ENCODE measurements at regions not wholly inside any gene's neighbourhood (a gene's known extent, or its start where the extent isn't known, plus 50 kb on each side); places are given as distances from the start of the nearest gene placed in this dataset.
"Not testable (repeated sequence)": the region's sequence is repeated elsewhere in the genome, so short reads cannot be mapped to it uniquely, and the experiment has no call there.

GRCh38 chr1:96464066-96464465, 257.5 kb upstream of the PTBP2 start:
- DNase-seq (ENCODE audit: low read depth in 2 of 3, low spot score in 2 of 3) = no peak

GRCh38 chr1:96464522-96464921, 257.1 kb upstream of the PTBP2 start:
- no peak for DNase-seq (ENCODE audit: low read depth in 2 of 3, low spot score in 2 of 3)

- DNase-seq (ENCODE audit: low read depth in 2 of 3, low spot score in 2 of 3) = no peak
Observed at GRCh38 chr1:96464991-96465390, 256.6 kb upstream of the PTBP2 start.

- no peak for DNase-seq (ENCODE audit: low read depth in 2 of 3, low spot score in 2 of 3)
Observed at GRCh38 chr1:96465441-96465840, 256.1 kb upstream of the PTBP2 start.

DNA sequence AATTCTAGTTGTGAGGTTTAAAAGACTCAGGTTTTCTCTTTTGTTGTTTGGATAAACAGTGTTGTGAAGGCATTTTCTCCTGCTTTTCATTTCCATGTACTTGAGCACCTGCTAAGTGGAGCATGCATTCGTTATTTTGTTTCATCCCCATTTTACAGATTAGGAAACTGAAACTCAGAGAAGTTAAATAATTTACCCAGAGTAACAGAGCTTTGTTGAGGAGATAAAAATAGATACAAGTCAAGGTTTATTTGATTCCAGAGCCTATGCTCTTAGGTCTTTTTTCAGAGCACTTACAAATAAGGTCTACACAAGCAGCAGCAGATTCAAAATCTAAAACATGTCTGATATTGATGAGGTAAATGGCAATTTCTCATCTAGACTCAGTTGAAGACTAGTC, 254.7 kb upstream of the PTBP2 start:
- DNase-seq (ENCODE audit: low read depth in 2 of 3, low spot score in 2 of 3) = no peak

DNA sequence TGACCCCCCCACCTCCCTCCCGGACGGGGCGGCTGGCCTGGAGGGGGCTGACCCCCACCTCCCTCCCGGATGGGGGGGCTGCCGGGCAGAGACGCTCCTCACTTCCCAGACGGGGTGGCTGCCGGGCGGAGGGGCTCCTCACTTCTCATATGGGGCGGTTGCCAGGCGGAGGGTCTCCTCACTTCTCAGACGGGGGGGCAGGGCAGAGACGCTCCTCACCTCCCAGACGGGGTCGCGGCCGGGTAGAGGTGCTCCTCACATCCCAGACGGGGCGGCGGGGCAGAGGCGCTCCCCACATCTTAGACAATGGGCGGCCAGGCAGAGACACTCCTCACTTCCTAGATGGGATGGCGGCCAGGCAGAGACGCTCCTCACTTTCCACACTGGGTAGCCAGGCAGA, 251.9 kb upstream of the PTBP2 start:
- DNase-seq (ENCODE audit: low read depth in 2 of 3, low spot score in 2 of 3) = not testable (repeated sequence)

GRCh38 chr1:96472471-96472870, 249.1 kb upstream of the PTBP2 start:
- no peak for DNase-seq (ENCODE audit: low read depth in 2 of 3, low spot score in 2 of 3)

GRCh38 chr1:96473791-96474434, 247.7 kb upstream of the PTBP2 start:
- DNase-seq (ENCODE audit: low read depth in 2 of 3, low spot score in 2 of 3) = no peak

DNA sequence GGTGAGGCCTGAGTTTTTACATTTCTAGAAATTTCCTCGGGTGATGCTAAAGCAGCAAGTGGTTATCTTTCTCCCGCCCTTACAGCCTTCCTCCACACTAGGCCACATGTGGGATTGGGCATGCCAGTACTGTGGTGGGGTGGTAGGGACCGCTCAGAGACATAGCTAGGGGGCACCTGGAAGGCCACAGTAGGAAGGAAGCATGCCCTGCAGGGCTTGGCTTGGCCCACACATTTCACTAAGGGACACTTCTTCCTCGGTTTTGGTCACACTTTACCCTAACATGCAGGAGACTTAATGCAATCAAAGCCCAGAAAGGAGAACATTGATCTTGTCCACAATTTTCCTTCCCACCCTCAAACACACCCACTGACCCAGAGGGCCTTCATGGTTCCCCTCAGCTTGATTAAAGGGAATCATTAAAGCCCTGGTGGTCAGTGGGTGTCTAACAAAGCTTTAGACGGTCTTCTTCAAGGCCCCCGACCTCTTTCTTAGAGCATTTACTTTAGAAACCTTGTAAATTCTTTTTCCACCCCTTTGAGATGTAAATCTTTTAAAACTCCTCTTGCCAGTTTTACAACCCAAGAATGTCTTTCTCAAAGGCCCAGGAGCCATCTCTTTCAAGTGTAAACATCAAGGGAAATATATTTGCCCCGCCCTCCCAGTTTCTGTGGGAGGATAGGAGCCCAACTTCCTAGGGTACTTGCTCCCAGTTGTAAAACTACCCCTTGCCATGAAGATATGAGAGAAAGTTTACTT, 246.4 kb upstream of the PTBP2 start:
- DNase-seq (ENCODE audit: low read depth in 2 of 3, low spot score in 2 of 3) = no peak

DNA sequence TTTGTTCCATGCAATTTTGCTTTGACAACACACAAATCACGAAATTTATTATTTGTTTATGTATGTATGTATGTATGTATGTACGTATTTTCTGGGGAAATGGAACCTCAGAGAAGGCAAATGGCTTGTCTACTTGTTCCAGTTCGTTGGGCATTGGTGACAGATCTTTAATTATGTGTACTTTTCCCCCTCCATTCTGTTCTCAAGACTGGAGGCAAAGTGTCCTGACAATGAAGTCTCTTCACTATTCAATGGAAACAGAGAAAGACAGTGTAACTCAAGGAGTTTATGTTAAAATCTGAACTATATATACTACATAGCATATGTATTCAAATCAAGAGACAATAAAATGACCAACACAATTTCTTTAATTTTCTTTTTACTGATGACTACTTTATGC, 245.7 kb upstream of the PTBP2 start:
- DNase-seq (ENCODE audit: low read depth in 2 of 3, low spot score in 2 of 3) = no peak

DNA sequence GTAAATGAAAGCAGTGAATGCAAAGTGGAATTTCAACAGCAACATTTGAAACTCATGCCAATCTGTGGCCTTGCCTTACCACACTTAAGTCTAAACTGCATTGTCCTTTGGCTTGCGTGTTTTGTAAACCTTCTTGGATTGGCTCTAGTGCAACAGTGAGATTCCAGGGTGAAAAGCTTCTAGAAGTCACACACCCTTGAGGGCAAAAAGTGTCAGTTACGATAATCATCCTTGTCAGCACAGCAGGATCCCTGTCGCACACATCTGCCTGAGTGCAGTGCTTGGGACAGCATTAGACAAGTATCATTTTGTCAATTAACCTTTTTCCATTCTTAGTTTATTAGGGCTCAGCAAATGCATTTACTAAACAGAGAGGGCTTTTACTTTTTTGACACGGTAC, 243.4 kb upstream of the PTBP2 start:
- DNase-seq (ENCODE audit: low read depth in 2 of 3, low spot score in 2 of 3) = no peak

- no peak for DNase-seq (ENCODE audit: low read depth in 2 of 3, low spot score in 2 of 3)
Observed at GRCh38 chr1:96481409-96481808, 240.2 kb upstream of the PTBP2 start.

- DNase-seq (ENCODE audit: low read depth in 2 of 3, low spot score in 2 of 3) = no peak
Observed at GRCh38 chr1:96482616-96483015, 239.0 kb upstream of the PTBP2 start.

DNA sequence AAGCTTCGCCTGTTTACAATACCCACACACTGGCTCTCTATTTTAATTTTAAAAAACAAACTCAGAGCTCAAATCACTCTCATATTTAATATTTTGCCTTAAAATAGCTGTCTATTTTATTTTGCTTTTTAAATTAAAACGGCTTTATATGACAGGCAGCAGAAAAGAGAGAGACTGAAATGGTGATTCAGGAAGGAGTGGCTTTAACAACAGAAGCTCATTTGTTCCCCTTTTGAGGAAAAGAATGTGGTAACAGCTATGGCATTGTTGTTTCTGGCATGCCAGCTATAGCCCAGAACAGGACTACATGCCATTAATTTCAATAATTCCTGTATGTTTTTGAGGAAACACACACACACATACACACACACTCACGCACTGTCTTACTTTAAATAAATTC, 234.2 kb upstream of the PTBP2 start:
- no peak for DNase-seq (ENCODE audit: low read depth in 2 of 3, low spot score in 2 of 3)

- DNase-seq (ENCODE audit: low read depth in 2 of 3, low spot score in 2 of 3) = no peak
Observed at GRCh38 chr1:96487971-96488370, 233.6 kb upstream of the PTBP2 start.

DNA sequence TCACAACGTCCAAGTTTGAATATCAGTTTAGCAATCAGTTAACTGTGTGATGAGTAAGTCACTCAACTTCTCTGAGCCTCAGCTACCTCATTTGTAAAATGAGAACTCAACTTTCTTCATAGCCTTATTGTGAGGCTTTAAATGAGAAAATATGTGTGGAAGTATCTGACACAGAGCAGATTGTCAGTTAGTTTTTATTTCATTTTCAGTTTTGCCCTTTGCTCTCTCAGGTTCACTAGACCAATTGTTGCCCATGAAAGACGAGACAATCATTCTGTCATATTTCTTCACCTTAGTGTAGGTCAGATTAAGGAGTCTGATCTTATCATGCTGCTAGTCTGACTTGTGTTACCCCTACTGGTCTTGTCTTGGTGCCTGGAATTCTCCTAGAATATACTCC, 232.8 kb upstream of the PTBP2 start:
- no peak for DNase-seq (ENCODE audit: low read depth in 2 of 3, low spot score in 2 of 3)

DNA sequence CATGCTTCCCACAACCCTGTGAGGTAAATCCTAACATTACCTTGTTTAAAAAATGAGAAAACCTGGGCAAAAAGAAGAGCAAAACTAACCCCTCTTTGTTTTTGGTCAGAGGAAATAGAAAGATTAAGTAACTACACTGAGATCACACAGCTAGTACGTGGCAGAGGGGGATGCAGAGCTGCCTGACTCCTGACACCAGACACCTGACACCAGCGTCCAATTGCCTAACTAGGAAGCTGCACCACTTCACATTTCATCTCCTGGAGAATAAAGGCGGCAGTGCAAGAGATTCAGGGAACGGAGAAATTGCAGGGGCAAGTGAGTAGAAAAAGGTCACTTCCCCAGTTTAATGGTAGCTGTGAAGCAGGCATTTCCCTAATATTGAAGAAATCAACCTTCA, 229.3 kb upstream of the PTBP2 start:
- DNase-seq (ENCODE audit: low read depth in 2 of 3, low spot score in 2 of 3) = no peak

DNA sequence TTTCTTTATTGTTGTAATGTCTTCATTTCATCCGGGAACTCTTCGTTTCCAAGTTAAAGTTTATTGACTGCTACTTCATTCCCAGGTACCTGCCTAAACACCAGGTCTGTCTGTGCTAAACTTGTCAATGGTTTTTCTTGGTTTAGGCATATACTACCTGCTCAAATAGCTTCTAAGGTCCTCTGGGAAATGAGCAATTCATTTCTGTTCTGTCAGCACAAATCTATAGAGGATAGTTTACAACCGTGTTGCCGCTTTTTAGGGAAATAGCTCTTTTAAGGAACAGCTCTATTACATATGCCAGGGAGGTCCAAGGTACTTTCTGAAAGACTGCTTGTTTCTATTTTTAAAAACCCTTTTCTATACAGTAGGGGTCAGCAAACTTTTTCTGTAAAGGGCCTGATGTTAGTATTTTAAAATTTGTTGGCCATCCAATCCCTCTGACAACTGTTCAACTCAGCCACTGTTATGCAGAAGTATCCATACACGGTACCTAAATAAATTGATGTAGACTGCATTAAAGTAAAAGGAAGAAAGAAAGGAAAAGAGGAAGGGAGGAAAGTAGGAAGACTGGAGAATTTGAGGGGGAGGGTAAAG, 222.7 kb upstream of the PTBP2 start:
- DNase-seq (ENCODE audit: low read depth in 2 of 3, low spot score in 2 of 3) = no peak

- DNase-seq (ENCODE audit: low read depth in 2 of 3, low spot score in 2 of 3) = no peak
Observed at GRCh38 chr1:96508233-96508632, 213.4 kb upstream of the PTBP2 start.

- no peak for DNase-seq (ENCODE audit: low read depth in 2 of 3, low spot score in 2 of 3)
Observed at GRCh38 chr1:96509339-96509738, 212.2 kb upstream of the PTBP2 start.

GRCh38 chr1:96509951-96510350, 211.6 kb upstream of the PTBP2 start:
- no peak for DNase-seq (ENCODE audit: low read depth in 2 of 3, low spot score in 2 of 3)

DNA sequence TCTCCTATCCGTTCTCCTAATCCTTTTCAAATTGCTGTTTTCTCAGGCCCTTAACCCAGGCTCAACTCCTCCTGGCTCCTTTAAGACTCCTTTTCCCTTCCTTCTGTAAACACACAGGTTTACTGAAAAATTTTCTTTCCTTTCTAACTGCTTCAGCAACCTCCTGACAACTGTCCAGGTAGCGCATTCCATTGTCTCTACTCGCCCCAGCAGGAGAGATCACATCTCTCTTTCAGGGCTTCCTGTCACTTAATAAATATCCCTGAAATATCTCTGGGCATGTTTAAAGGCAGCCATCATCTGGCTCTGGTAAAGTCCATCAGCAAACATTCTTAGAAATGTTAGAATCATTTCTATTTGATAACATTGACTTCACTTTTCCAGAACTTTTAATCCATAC, 211.2 kb upstream of the PTBP2 start:
- DNase-seq (ENCODE audit: low read depth in 2 of 3, low spot score in 2 of 3) = no peak
